Epithelial cell of proximal tubule (primary cell): ENCODE measurements at regions not wholly inside any gene's neighbourhood (a gene's known extent, or its start where the extent isn't known, plus 50 kb on each side); places are given as distances from the start of the nearest gene placed in this dataset.

Experiments used
- DNase-seq: peaks from one replicate; pipeline ENCODE4 v3.0.0-alpha.2; 2011; ENCODE audit warnings: low read depth
- H3K4me3 ChIP-seq: 2 replicates; pipeline ENCODE4 v1.5.1; 2011; ENCODE audit warnings: low read depth, mild to moderate bottlenecking, low read length
- TF ChIP-seq, protein P1 (sequence below): conservative IDR thresholded peaks from 2 replicates; pipeline ENCODE4 v1.5.1; 2012; ENCODE audit warnings: low read depth, mild to moderate bottlenecking, low read length

DNA sequence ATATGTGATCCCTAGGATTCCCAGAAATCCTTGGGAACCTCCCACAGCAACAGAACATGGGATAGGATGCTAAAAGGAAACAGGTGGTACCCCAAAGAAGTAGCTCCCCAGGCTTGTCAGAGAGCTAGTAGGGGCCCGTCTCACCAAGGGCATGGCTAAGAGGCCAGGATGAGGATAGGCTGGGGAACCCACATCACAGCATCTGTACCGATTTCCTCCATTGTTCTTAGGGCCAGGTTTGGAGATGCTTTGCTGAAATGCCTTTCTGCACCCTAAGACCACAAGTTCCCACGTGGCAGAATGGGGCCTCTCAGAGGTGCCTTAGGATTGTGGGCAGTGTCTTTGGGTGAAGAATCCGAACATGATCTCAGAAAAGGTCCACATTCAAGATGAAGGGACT is 169.5 kb downstream of the HS3ST3B1 start:
- no peak for DNase-seq
- H3K4me3 ChIP-seq, result no peak overlapping the region
- TF ChIP-seq, protein P1, sequence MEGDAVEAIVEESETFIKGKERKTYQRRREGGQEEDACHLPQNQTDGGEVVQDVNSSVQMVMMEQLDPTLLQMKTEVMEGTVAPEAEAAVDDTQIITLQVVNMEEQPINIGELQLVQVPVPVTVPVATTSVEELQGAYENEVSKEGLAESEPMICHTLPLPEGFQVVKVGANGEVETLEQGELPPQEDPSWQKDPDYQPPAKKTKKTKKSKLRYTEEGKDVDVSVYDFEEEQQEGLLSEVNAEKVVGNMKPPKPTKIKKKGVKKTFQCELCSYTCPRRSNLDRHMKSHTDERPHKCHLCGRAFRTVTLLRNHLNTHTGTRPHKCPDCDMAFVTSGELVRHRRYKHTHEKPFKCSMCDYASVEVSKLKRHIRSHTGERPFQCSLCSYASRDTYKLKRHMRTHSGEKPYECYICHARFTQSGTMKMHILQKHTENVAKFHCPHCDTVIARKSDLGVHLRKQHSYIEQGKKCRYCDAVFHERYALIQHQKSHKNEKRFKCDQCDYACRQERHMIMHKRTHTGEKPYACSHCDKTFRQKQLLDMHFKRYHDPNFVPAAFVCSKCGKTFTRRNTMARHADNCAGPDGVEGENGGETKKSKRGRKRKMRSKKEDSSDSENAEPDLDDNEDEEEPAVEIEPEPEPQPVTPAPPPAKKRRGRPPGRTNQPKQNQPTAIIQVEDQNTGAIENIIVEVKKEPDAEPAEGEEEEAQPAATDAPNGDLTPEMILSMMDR, result no peak

- H3K4me3 ChIP-seq, result no peak overlapping the region
- TF ChIP-seq, protein P1, result no peak
- DNase-seq, result no peak
Observed at GRCh38 chr17:14469971-14470370, 169.1 kb downstream of the HS3ST3B1 start.

GRCh38 chr17:14468858-14469257 is 168.0 kb downstream of the HS3ST3B1 start:
- TF ChIP-seq, protein P1, result no peak
- DNase-seq, result no peak
- H3K4me3 ChIP-seq, result no peak overlapping the region

GRCh38 chr17:14461227-14461548 is 160.3 kb downstream of the HS3ST3B1 start:
- no peak for DNase-seq
- TF ChIP-seq, protein P1, result no peak
- H3K4me3 ChIP-seq, result no peak overlapping the region

DNA sequence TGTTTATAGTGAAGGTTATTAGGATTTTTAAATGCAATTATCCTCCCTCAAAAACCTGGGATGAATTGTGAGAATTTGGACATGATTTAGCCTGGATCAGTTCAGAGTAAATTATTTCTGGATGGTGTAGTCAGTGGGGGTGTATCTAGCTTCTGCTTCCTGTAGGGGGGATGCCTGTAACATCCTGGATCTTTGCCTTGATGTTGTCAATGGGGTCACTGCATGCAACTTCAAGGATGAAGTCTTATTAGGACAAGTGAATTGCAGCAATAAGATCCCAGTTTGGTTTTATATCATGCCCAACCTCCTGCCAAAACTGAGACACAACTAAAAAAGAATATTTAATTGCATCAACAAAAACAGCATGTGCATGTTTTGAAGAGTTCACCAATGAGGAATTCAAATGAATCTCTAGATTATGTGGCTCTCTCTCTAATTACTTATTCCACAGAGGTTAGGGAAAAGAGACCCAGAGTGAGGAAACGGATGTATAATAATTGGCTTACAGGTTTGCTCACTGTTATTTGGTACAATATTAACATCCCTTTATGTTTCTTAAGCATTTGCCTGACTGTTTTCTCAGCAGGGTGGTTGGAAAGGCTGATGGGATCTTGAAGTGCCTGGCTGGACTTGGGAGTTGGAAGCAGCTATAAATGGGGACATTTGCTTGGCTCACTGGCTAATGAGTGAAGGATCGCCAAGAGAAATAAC is 159.8 kb downstream of the HS3ST3B1 start:
- H3K4me3 ChIP-seq, result no peak overlapping the region
- TF ChIP-seq, protein P1, result no peak
- no peak for DNase-seq

DNA sequence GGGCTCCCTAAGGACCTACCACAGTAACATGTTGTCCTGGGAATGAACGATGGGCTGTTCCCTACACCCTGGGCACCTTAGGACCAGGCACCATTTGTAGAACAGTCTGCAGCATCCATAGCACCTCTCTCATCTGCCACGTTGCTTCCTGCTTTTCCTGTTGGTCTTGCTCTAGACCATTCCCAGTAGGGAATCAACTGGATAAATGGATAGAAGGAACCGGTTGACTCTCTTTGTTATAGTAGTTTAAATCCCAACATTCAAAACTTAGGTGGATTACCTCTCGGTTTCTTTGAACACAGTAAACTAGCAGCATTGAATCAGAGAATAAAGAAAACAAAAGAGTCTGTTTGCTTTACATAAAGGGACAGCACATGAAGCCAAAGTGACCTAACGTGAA is 159.1 kb downstream of the HS3ST3B1 start:
- H3K4me3 ChIP-seq, result no peak overlapping the region
- TF ChIP-seq, protein P1, result no peak
- no peak for DNase-seq

GRCh38 chr17:14458724-14459123 is 157.8 kb downstream of the HS3ST3B1 start:
- DNase-seq, result no peak
- TF ChIP-seq, protein P1, result no peak
- no peak overlapping the region for H3K4me3 ChIP-seq
